Keratinocyte (primary cell): ENCODE measurements at regions not wholly inside any gene's neighbourhood (a gene's known extent, or its start where the extent isn't known, plus 50 kb on each side); places are given as distances from the start of the nearest gene placed in this dataset.

Source experiments
- DNase-seq: peaks from one replicate; pipeline ENCODE4 v3.0.0-alpha.2; 2011; ENCODE audit warnings: low read depth, missing footprints, low spot score
- FAIRE-seq: peaks from 2 replicates; lab custom pipeline; 2011; peaks lifted over from hg19 to GRCh38; lab: Jason Lieb, UNC
- H2AFZ ChIP-seq: 2 replicates; pipeline ENCODE4 v1.6.0; 2012; ENCODE audit warnings: low read length, control low read depth, inconsistent platforms; ENCODE audit not compliant: control insufficient read depth
- H3K27ac ChIP-seq: 2 replicates; pipeline ENCODE4 v1.5.1; 2011; ENCODE audit warnings: low read length; ENCODE audit not compliant: control insufficient read depth, insufficient read depth
- H3K27me3 ChIP-seq: 3 replicates; pipeline ENCODE4 v1.6.0; 2011; ENCODE audit warnings: low read length; ENCODE audit not compliant: control insufficient read depth, insufficient read depth; ENCODE audit errors: extremely low read depth
- H3K36me3 ChIP-seq, 2 experiments: 2 replicates in 1 of 2; 3 replicates in 1 of 2; pipeline ENCODE4 v1.5.1; 2011; ENCODE audit warnings: low read length in 2 of 2, mild to moderate bottlenecking in 1 of 2; ENCODE audit not compliant: control insufficient read depth in 2 of 2, insufficient read depth in 2 of 2; ENCODE audit errors: extremely low read depth in 1 of 2
- H3K4me1 ChIP-seq: 3 replicates; pipeline ENCODE4 v1.5.1; 2011; ENCODE audit warnings: low read length; ENCODE audit not compliant: control insufficient read depth, insufficient read depth; ENCODE audit errors: extremely low read depth
- H3K4me2 ChIP-seq: 3 replicates; pipeline ENCODE4 v1.6.0; 2011; ENCODE audit warnings: low read depth, low read length; ENCODE audit not compliant: control insufficient read depth, insufficient read depth; ENCODE audit errors: extremely low read depth
- H3K4me3 ChIP-seq, 3 experiments: fragments of 200-600 bp in 1 of 3; sonication (generic) in 1 of 3; 2 replicates in 2 of 3; 3 replicates in 1 of 3; pipeline ENCODE4 v1.5.1; 2011 to 2016; ENCODE audit warnings: low read length in 3 of 3, mild to moderate bottlenecking in 3 of 3, control low read depth in 2 of 3, inconsistent platforms in 1 of 3, low read depth in 1 of 3, mixed read lengths in 1 of 3, mixed run types in 1 of 3, moderate library complexity in 1 of 3; ENCODE audit not compliant: control insufficient read depth in 2 of 3, insufficient read depth in 2 of 3; ENCODE audit errors: extremely low read depth in 1 of 3
- H3K79me2 ChIP-seq: 2 replicates; pipeline ENCODE4 v1.6.0; 2012; ENCODE audit warnings: low read length; ENCODE audit not compliant: control insufficient read depth, insufficient read depth
- H3K9ac ChIP-seq: 3 replicates; pipeline ENCODE4 v1.6.0; 2011; ENCODE audit warnings: low read length; ENCODE audit not compliant: control insufficient read depth, insufficient read depth; ENCODE audit errors: extremely low read depth
- H3K9me1 ChIP-seq: 3 replicates; pipeline ENCODE4 v1.6.0; 2011; ENCODE audit warnings: low read length; ENCODE audit not compliant: control insufficient read depth, insufficient read depth; ENCODE audit errors: extremely low read depth
- H3K9me3 ChIP-seq: 2 replicates; pipeline ENCODE4 v1.5.1; 2012; ENCODE audit warnings: low read depth, low read length; ENCODE audit not compliant: control insufficient read depth
- H4K20me1 ChIP-seq: 3 replicates; pipeline ENCODE4 v1.6.0; 2011; ENCODE audit warnings: low read length; ENCODE audit not compliant: control insufficient read depth, insufficient read depth; ENCODE audit errors: extremely low read depth
- EZH2 ChIP-seq: IDR thresholded peaks from one replicate; pipeline ENCODE4 v1.6.1; 2012; ENCODE audit warnings: inconsistent platforms, mild to moderate bottlenecking, low read length, moderate library complexity
- dilution Hi-C: fragments of 300-500 bp; cut with MboI; formaldehyde crosslinking; loops from one replicate; pipeline ENCODE4 v1.7.0; 2020; ENCODE audit warnings: low sequenced_read_pairs; ENCODE audit not compliant: extremely low pct_ligation_motif_present
- TF ChIP-seq, protein P1 (sequence below), 3 experiments: IDR thresholded peaks in 1 of 3; conservative IDR thresholded peaks in 1 of 3; optimal IDR thresholded peaks in 1 of 3; 2 replicates in 2 of 3; 3 replicates in 1 of 3; pipeline versions ENCODE3 to v1.5.1; 2011; ENCODE audit warnings: low read length in 3 of 3, mild to moderate bottlenecking in 3 of 3, moderate library complexity in 2 of 3, control low read depth in 1 of 3, inconsistent platforms in 1 of 3; ENCODE audit not compliant: insufficient read depth in 2 of 3; ENCODE audit errors: extremely low read depth in 1 of 3

DNA sequence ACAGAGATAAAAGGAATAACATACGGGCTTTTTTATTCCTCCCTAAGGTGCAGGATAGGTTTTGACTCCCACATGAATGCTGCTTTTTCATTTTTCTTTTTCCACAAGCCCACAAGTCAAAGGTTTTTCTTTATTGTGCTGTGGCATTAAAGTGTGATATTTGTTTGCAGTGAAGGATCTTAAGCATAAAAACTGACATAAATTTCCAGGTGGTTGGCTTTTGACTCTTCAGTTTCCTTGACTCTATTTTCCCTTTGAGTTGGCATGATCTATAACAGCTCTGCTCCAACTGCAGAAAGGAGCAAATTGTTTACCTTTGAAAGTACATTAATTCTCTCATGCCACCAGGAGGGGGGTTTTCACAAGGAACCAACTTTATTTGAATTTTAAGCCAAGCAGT is 326.2 kb upstream of the FAM98A start:
- Histone ChIP-seq H3K27me3 (no peaks in the 10 kb centered on the region), H2AFZ (no peak overlapping the region), H3K4me1 (no peaks in the 10 kb centered on the region), H3K27ac (no peak overlapping the region), H3K9ac (no peak overlapping the region), H4K20me1 (no peaks in the 10 kb centered on the region), H3K4me3 (no peak overlapping the region), H3K79me2 (no peaks in the 10 kb centered on the region), H3K9me3 (no peaks in the 10 kb centered on the region), H3K36me3 (no peaks in the 10 kb centered on the region), H3K4me2 (no peak overlapping the region), H3K9me1 (no peaks in the 10 kb centered on the region)
- no peak for TF ChIP-seq EZH2
- TF ChIP-seq, protein P1, sequence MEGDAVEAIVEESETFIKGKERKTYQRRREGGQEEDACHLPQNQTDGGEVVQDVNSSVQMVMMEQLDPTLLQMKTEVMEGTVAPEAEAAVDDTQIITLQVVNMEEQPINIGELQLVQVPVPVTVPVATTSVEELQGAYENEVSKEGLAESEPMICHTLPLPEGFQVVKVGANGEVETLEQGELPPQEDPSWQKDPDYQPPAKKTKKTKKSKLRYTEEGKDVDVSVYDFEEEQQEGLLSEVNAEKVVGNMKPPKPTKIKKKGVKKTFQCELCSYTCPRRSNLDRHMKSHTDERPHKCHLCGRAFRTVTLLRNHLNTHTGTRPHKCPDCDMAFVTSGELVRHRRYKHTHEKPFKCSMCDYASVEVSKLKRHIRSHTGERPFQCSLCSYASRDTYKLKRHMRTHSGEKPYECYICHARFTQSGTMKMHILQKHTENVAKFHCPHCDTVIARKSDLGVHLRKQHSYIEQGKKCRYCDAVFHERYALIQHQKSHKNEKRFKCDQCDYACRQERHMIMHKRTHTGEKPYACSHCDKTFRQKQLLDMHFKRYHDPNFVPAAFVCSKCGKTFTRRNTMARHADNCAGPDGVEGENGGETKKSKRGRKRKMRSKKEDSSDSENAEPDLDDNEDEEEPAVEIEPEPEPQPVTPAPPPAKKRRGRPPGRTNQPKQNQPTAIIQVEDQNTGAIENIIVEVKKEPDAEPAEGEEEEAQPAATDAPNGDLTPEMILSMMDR (optimal IDR thresholded peaks at IDR 0.05 in 1 of 3, IDR thresholded peaks at IDR 0.05 in 1 of 3, conservative IDR thresholded peaks at IDR 0.05 in 1 of 3; ENCODE audit: extremely low read depth in 1 of 3, insufficient read depth in 2 of 3, low read length in 3 of 3): no peak
- no peak for FAIRE-seq
- DNase-seq: no peak
- dilution Hi-C loops: no loop called here

DNA sequence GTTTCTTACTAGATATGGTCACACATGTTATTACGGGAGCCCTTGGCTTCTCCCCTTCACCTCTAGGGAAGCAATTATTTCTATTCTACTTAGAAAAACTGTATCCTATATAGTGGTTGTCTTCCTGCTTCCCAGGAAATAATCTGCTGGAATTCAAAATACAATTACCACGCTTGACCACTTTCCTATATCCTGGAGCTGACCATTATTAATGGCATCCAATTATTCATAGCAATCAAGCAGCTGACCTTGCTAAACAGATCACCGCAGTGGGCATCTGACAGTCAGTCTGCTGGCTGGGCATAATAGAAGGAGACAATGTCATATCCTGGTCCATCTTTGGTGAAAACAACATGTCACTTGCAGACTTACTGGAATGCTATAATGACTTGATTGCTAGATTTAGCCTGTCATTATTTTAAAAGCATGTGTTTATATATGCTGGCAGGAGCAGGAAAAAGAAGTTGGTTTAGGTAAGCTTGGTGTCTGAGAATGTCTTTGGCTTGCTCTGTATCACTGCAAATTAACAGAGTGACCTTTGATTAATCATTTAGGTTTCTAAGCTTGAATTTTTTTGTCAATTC is 325.6 kb upstream of the FAM98A start:
- FAIRE-seq: no peak
- no peak for TF ChIP-seq EZH2
- TF ChIP-seq, protein P1 (optimal IDR thresholded peaks at IDR 0.05 in 1 of 3, IDR thresholded peaks at IDR 0.05 in 1 of 3, conservative IDR thresholded peaks at IDR 0.05 in 1 of 3; ENCODE audit: extremely low read depth in 1 of 3, insufficient read depth in 2 of 3, low read length in 3 of 3): no peak

More for the DNA sequence above, 325.6 kb upstream of the FAM98A start:
- Histone ChIP-seq H3K27me3 (no peaks in the 10 kb centered on the region), H3K4me3 (no peak overlapping the region), H3K27ac (no peak overlapping the region), H3K79me2 (no peaks in the 10 kb centered on the region), H3K4me1 (no peaks in the 10 kb centered on the region), H3K4me2 (no peak overlapping the region), H3K9me1 (no peaks in the 10 kb centered on the region), H2AFZ (no peak overlapping the region), H3K36me3 (no peaks in the 10 kb centered on the region), H3K9ac (no peak overlapping the region), H3K9me3 (no peaks in the 10 kb centered on the region), H4K20me1 (no peaks in the 10 kb centered on the region)
- dilution Hi-C loops: no loop called here
- no peak for DNase-seq
